Left lung (tissue), 4 donors: ENCODE measurements at regions not wholly inside any gene's neighbourhood (a gene's known extent, or its start where the extent isn't known, plus 50 kb on each side); places are given as distances from the start of the nearest gene placed in this dataset.
A peak's percentile ranks its signal among the peaks of the same experiment; 100 is the strongest.

ENCODE experiments used
- ATAC-seq: fragments of 200-7000 bp; cut with Tn5 transposase; one replicate; pipeline ENCODE4 v1.9.1; 2020; ENCODE audit warnings: moderate library complexity
- DNase-seq, 4 donors: peaks; one replicate each; pipeline ENCODE4 v3.0.0-alpha.2; 2013 to 2020
- H3K27ac ChIP-seq, 2 donors: fragments of 200-600 bp; sonication (generic) in 1 of 2; one replicate each; pipeline versions ENCODE4 v1.5.0 to v1.8.0; 2020 to 2021
- H3K27me3 ChIP-seq, 2 donors: fragments of 200-600 bp; sonication (generic) in 1 of 2; one replicate each; pipeline versions ENCODE4 v1.5.0 to v1.8.0; 2020 to 2021
- H3K36me3 ChIP-seq, 2 donors: fragments of 200-600 bp; sonication (generic) in 1 of 2; one replicate each; pipeline versions ENCODE4 v1.5.0 to v1.8.0; 2020 to 2021
- H3K4me1 ChIP-seq, 2 donors: fragments of 200-600 bp; one replicate each; pipeline ENCODE4 v1.8.0; 2021
- H3K4me3 ChIP-seq, 2 donors: fragments of 200-600 bp; sonication (generic) in 1 of 2; one replicate each; pipeline versions ENCODE4 v1.5.0 to v1.8.0; 2020 to 2021; ENCODE audit warnings: mild to moderate bottlenecking in 1 of 2
- H3K9me3 ChIP-seq, 2 donors: fragments of 200-600 bp; sonication (generic) in 1 of 2; one replicate each; pipeline versions ENCODE4 v1.5.0 to v1.8.0; 2020 to 2021
- intact Hi-C, 2 donors: fragments of 100-400 bp; cut with DNase I; formaldehyde crosslinking; loops; one replicate each; pipeline versions ENCODE4 v1.11.2 to v1.14.2; 2022
- TF ChIP-seq, protein P1 (sequence below), 2 donors: fragments of 200-600 bp; sonication (generic) in 1 of 2; IDR thresholded peaks; one replicate each; pipeline versions ENCODE4 v1.5.0 to v1.8.0; 2021; ENCODE audit warnings: antibody characterized with exemption in 2 of 2
- donor health status: DM: no; HTN: yes; CAD: no.
- donor health status: DM: no; HTN: no; CAD: no.

- DNase-seq = no peak
- intact Hi-C loops = no loop called here
- TF ChIP-seq, protein P1, sequence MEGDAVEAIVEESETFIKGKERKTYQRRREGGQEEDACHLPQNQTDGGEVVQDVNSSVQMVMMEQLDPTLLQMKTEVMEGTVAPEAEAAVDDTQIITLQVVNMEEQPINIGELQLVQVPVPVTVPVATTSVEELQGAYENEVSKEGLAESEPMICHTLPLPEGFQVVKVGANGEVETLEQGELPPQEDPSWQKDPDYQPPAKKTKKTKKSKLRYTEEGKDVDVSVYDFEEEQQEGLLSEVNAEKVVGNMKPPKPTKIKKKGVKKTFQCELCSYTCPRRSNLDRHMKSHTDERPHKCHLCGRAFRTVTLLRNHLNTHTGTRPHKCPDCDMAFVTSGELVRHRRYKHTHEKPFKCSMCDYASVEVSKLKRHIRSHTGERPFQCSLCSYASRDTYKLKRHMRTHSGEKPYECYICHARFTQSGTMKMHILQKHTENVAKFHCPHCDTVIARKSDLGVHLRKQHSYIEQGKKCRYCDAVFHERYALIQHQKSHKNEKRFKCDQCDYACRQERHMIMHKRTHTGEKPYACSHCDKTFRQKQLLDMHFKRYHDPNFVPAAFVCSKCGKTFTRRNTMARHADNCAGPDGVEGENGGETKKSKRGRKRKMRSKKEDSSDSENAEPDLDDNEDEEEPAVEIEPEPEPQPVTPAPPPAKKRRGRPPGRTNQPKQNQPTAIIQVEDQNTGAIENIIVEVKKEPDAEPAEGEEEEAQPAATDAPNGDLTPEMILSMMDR (IDR thresholded peaks at IDR 0.05) = no peak
Measured at GRCh38 chr12:88726806-88727720, 146.8 kb upstream of the KITLG start.

DNA sequence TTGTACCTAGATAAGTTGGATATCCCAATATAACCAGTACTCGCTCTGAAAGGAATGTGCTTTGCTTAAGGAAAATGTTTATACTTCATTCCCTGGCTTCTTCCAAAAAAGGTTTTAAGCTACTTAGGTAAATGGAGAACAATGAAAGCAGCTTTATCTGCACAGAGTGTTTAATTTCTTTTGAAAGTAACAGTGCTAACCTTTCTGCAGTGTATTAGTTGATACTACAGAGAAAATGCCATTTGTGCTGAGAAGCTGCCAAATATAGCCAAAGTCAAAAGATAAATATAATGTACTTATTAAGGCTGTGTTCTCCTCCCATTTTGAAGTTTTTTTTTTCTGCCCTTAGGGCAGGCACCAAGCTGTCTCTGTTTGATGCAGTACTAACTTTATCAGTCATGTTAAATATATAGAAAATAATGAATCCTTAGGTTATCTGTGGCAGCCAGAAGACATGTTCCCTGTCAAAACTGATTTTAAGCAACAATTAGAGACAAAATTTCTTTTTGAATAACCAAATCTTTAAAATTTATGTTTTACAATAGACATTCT, 145.4 kb upstream of the KITLG start:
- Histone ChIP-seq H3K36me3 (no peaks in the 10 kb centered on the region), H3K4me3 (no peak overlapping the region), H3K4me1 (no peaks in the 10 kb centered on the region), H3K27ac (no peak overlapping the region), H3K9me3 (no peaks in the 10 kb centered on the region), H3K27me3 (no peaks in the 10 kb centered on the region)
- intact Hi-C loops = no loop called here
- no peak for ATAC-seq
- no peak for DNase-seq
- TF ChIP-seq, protein P1 (IDR thresholded peaks at IDR 0.05) = no peak

More at GRCh38 chr12:88726806-88727720, 146.8 kb upstream of the KITLG start:
- no peak overlapping the region for H3K4me3 ChIP-seq
- no peaks in the 10 kb centered on the region for H3K4me1 ChIP-seq
- no peaks in the 10 kb centered on the region for H3K27me3 ChIP-seq
- no peaks in the 10 kb centered on the region for H3K36me3 ChIP-seq
- ATAC-seq = no peak
- H3K27ac ChIP-seq = no peak overlapping the region
- no peaks in the 10 kb centered on the region for H3K9me3 ChIP-seq

DNA sequence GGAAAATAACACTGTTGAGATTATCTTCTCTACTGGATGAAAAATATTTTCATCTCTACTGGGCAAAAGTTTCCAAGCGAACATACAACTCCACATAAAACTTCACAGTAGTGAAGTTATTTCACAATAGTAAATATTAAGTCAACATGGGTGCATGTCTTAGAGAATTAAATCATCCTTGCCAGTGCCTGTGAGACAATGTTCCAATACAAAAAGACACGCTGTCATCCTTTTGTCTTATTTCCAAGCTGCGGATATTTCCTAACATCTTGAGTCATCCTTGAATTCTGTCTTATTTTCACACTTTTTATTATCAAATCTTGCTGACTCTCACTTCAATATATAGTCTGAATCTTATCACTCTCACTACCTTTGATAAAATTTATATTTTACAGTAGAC, 142.9 kb upstream of the KITLG start:
- H3K27ac ChIP-seq = no peak overlapping the region
- no peak for ATAC-seq
- no peak for DNase-seq
- no peaks in the 10 kb centered on the region for H3K4me1 ChIP-seq
- no peaks in the 10 kb centered on the region for H3K9me3 ChIP-seq
- H3K27me3 ChIP-seq = no peaks in the 10 kb centered on the region
- TF ChIP-seq, protein P1 (IDR thresholded peaks at IDR 0.05) = no peak
- H3K4me3 ChIP-seq = no peak overlapping the region
- intact Hi-C loops = no loop called here
- H3K36me3 ChIP-seq = no peaks in the 10 kb centered on the region

DNA sequence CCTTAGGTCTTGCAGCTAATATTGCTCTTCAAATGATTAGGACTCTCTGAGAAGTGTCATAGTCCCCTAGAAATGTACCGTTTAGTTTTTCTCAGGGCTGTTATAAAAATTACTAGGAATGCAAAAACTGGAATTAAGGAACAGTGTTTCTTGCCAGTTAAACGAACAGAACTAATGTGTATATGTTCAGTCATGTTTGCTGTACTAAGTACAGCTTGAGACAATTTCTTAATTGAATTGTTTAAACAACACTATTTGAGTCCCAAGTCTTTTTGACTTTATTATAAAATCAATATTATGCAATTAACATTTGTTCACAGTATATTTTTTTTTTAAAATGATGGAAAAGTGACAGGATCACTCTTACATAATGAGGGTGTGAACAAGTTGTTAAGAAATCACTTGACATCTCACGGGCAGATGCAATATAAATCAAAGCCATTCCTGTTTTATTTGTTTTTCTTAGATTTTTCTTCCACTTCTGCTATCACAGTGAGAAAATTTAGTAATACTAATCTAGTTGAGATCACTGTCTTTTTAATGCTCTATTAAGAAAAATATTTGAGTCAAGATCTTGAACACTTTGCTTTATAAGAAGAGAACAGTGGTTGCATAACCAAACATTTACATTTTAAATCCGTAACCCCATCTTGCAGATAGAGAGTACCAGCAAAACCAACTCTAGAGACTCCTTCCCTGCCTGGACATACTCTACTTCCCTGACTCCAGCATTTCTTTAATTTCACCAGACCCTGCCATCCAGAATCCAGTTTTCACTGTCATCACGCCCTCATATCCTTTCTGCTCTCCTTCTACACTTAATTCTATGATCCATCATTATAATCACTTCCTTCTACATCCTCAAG, 140.7 kb upstream of the KITLG start:
- H3K27me3 ChIP-seq = no peaks in the 10 kb centered on the region
- ATAC-seq = peak; percentile 78
- no peak overlapping the region for H3K27ac ChIP-seq
- no peaks in the 10 kb centered on the region for H3K4me1 ChIP-seq
- no peak overlapping the region for H3K4me3 ChIP-seq
- TF ChIP-seq, protein P1 (IDR thresholded peaks at IDR 0.05) = no peak
- no peaks in the 10 kb centered on the region for H3K9me3 ChIP-seq
- DNase-seq = no peak
- intact Hi-C loops = no loop called here
- H3K36me3 ChIP-seq = no peaks in the 10 kb centered on the region

DNA sequence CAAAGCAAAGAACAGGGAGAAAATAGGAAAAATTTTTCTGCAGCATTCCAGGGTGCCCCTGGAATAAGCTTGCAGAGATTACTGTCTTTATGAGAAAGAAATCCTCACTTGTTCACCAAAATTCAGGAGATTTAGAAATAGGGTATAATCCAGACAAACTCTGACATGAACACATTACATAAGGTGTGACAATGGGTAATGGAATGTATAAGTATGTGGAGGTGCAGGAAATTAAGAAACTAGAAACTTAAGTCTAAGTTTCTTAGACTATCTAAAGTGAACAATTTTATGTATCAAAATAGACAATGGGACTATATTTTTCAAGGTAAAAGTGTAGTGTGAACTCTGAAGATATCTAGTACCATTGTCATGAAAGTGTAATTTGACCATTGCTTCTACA, 140.0 kb upstream of the KITLG start:
- intact Hi-C loops = no loop called here
- TF ChIP-seq, protein P1 (IDR thresholded peaks at IDR 0.05) = no peak
- Histone ChIP-seq H3K36me3 (no peaks in the 10 kb centered on the region), H3K4me1 (no peaks in the 10 kb centered on the region), H3K9me3 (no peaks in the 10 kb centered on the region), H3K4me3 (no peak overlapping the region), H3K27me3 (no peaks in the 10 kb centered on the region), H3K27ac (no peak overlapping the region)
- no peak for DNase-seq
- ATAC-seq = no peak
